ENCODE measurements at regions not wholly inside any gene's neighbourhood (a gene's known extent, or its start where the extent isn't known, plus 50 kb on each side); places are given as distances from the start of the nearest gene placed in this dataset.

- Histone ChIP-seq H2AFZ (ENCODE audit: low read length) (no peak overlapping the region), H3K27me3 (ENCODE audit: insufficient read depth, low read length) (no peaks in the 10 kb centered on the region), H3K27ac (ENCODE audit: low read depth, low read length, poor library complexity, severe bottlenecking) (no peak overlapping the region), H3K4me2 (ENCODE audit: low read length) (no peak overlapping the region), H3K9ac (ENCODE audit: low read length) (no peak overlapping the region), H4K20me1 (ENCODE audit: insufficient read depth, low read length) (no peaks in the 10 kb centered on the region), H3K9me2 (ENCODE audit: low read depth, low read length) (no peaks in the 10 kb centered on the region), H3K4me3 (ENCODE audit: low read depth, low read length, poor library complexity, severe bottlenecking) (no peak overlapping the region), H3K4me1 (ENCODE audit: insufficient read depth, low read length, severe bottlenecking) (no peaks in the 10 kb centered on the region), H3K9me3 (ENCODE audit: low read length) (no peaks in the 10 kb centered on the region), H3F3A (ENCODE audit: insufficient read depth, low read length) (no peaks in the 10 kb centered on the region), H3K79me2 (ENCODE audit: insufficient read depth, low read length) (no peaks in the 10 kb centered on the region), H3K36me3 (ENCODE audit: insufficient read depth, low read length) (no peaks in the 10 kb centered on the region)
- no peak for TF ChIP-seq CTCF (IDR thresholded peaks at IDR 0.05; ENCODE audit: low read length)
Observed at GRCh38 chr6:19551611-19552010, 285.6 kb upstream of the ID4 start.

- Histone ChIP-seq H4K20me1 (ENCODE audit: insufficient read depth, low read length) (no peaks in the 10 kb centered on the region), H3K4me2 (ENCODE audit: low read length) (no peak overlapping the region), H3K4me1 (ENCODE audit: insufficient read depth, low read length, severe bottlenecking) (no peaks in the 10 kb centered on the region), H3K36me3 (ENCODE audit: insufficient read depth, low read length) (no peaks in the 10 kb centered on the region), H3F3A (ENCODE audit: insufficient read depth, low read length) (no peaks in the 10 kb centered on the region), H3K27me3 (ENCODE audit: insufficient read depth, low read length) (no peaks in the 10 kb centered on the region), H3K9me3 (ENCODE audit: low read length) (no peaks in the 10 kb centered on the region), H3K79me2 (ENCODE audit: insufficient read depth, low read length) (no peaks in the 10 kb centered on the region), H3K4me3 (ENCODE audit: low read depth, low read length, poor library complexity, severe bottlenecking) (no peak overlapping the region), H3K9me2 (ENCODE audit: low read depth, low read length) (no peaks in the 10 kb centered on the region), H3K27ac (ENCODE audit: low read depth, low read length, poor library complexity, severe bottlenecking) (no peak overlapping the region), H3K9ac (ENCODE audit: low read length) (no peak overlapping the region), H2AFZ (ENCODE audit: low read length) (no peak overlapping the region)
- no peak for TF ChIP-seq CTCF (IDR thresholded peaks at IDR 0.05; ENCODE audit: low read length)
- no peak for TF ChIP-seq EZH2 (IDR thresholded peaks at IDR 0.05; ENCODE audit: borderline replicate concordance, low read length)
Observed at GRCh38 chr6:19552076-19552475, 285.1 kb upstream of the ID4 start.

- Histone ChIP-seq H3K9me3 (ENCODE audit: low read length) (no peaks in the 10 kb centered on the region), H3K27me3 (ENCODE audit: insufficient read depth, low read length) (no peaks in the 10 kb centered on the region), H3K36me3 (ENCODE audit: insufficient read depth, low read length) (no peaks in the 10 kb centered on the region), H3K9ac (ENCODE audit: low read length) (no peak overlapping the region), H3K79me2 (ENCODE audit: insufficient read depth, low read length) (no peaks in the 10 kb centered on the region), H3F3A (ENCODE audit: insufficient read depth, low read length) (no peaks in the 10 kb centered on the region), H3K27ac (ENCODE audit: low read depth, low read length, poor library complexity, severe bottlenecking) (no peak overlapping the region), H3K9me2 (ENCODE audit: low read depth, low read length) (no peaks in the 10 kb centered on the region), H4K20me1 (ENCODE audit: insufficient read depth, low read length) (no peaks in the 10 kb centered on the region), H3K4me2 (ENCODE audit: low read length) (no peak overlapping the region), H3K4me1 (ENCODE audit: insufficient read depth, low read length, severe bottlenecking) (no peaks in the 10 kb centered on the region), H3K4me3 (ENCODE audit: low read depth, low read length, poor library complexity, severe bottlenecking) (no peak overlapping the region), H2AFZ (ENCODE audit: low read length) (no peak overlapping the region)
- TF ChIP-seq EZH2 (IDR thresholded peaks at IDR 0.05; ENCODE audit: borderline replicate concordance, low read length), result no peak
- no peak for TF ChIP-seq CTCF (IDR thresholded peaks at IDR 0.05; ENCODE audit: low read length)
Observed at GRCh38 chr6:19552588-19552987, 284.6 kb upstream of the ID4 start.

All from OCI-LY1 (cell line).